ENCODE measurements at regions not wholly inside any gene's neighbourhood (a gene's known extent, or its start where the extent isn't known, plus 50 kb on each side); places are given as distances from the start of the nearest gene placed in this dataset.

DNA sequence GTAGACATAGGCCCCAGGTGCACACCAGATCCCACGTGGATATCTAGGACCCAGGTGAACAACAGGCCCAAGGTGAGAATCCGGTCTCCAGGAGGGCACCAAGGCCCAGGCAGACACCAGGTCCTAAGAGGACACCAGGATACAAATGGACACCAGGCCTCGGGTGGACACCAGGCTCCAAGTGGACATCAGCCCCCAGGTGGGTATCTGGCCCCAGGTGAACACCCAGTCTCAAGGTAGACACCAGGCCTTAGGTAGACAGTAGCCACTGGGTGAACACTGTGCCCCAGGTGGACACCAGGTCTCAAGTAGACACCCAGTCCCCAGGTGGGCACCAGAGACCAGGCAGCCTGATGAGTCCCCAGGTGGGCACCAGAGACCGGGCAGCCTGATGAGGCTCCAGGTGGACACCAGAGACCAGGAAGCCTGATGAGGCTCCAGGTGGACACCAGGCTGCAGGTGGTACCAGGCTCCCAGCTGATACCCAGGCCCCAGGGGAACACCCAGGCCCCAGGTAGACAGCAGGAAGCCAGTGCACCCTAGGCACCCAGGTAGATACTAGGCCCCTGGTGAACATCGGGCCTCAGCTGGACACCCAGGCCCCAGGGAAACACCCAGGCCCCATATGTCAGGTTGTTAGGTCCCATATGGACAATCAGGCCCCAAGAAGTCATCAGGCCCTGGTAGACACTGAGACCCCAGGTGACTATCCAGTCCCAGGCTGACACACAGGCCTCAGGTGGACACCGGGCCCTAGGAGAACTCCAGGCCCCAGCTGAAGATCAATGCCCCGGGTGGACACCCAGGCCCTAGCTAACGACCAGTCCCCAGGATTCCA lies 55.1 kb upstream of the SEPTIN5 start:
- in situ Hi-C loops (cut with MboI) = no loop called here
- Histone ChIP-seq H3K9me1 (ENCODE audit: control insufficient read depth, insufficient read depth, low read length) (peaks cover 5% of the 10 kb centered on the region), H3K4me3 (no peak overlapping the region), H4K20me1 (replicated peaks; ENCODE audit: control insufficient read depth, insufficient read depth, low read length) (no peaks in the 10 kb centered on the region), H2AFZ (ENCODE audit: low read depth, low read length) (no peak overlapping the region), H3K79me2 (ENCODE audit: control insufficient read depth, insufficient read depth, low read length) (no peaks in the 10 kb centered on the region), H3K9me3 (replicated peaks; ENCODE audit: control insufficient read depth, insufficient read depth, low read depth, low read length) (no peaks in the 10 kb centered on the region), H3K4me2 (ENCODE audit: insufficient read depth, low read length) (no peak overlapping the region), H3K27me3 (ENCODE audit: control insufficient read depth in 2 of 2, insufficient read depth in 2 of 2, low read length in 2 of 2) (peaks cover 13 to 19% of the 10 kb centered on the region in 2 experiments; a peak in 4 of 5 replicates), H3K4me1 (replicated peaks in 1 of 2; ENCODE audit: control insufficient read depth in 2 of 2, insufficient read depth in 2 of 2, low read length in 2 of 2) (peaks cover 11 to 14% of the 10 kb centered on the region in 2 experiments; a peak in 4 of 5 replicates), H3K9ac (ENCODE audit: insufficient read depth in 1 of 2, low read depth in 2 of 2, low read length in 2 of 2) (peak overlapping the region in 1 of 2 experiments; percentile 23; a peak in 2 of 4 replicates), H3K36me3 (ENCODE audit: control insufficient read depth, insufficient read depth, low read length) (no peaks in the 10 kb centered on the region), H3K27ac (ENCODE audit: extremely low read depth, low read depth, low read length) (no peak overlapping the region)
- 49% methylated on average over 8 of the region's 8 CpGs for WGBS (ENCODE audit: insufficient coverage, low coverage, missing lambda C conversion rate)
- ATAC-seq (no peak), FAIRE-seq (no peak), DNase-seq (ENCODE audit: extremely low read depth in 1 of 4, low spot score in 3 of 4) (peak in 1 of 4 experiments; percentile 30)
- BruUV-seq (replicated peaks) = no TSS peak
- intact Hi-C loops (cut with micrococcal nuclease) = no loop called here
- ChIA-PET CTCF (ENCODE audit: low intra/inter-chr PET ratio) (interaction anchor here (0.6 kb wide), 1 partner anchor 1791 kb away, joined by 3 read pairs; no protein-coding TSS in a partner anchor), POLR2A (interaction anchor here (0.6 to 7.8 kb wide), 2 partner anchors 18 to 363 kb away, joined by 3 to 80 read pairs; no protein-coding TSS in a partner anchor)
- TF ChIP-seq TSC22D4 (tag; IDR thresholded peaks at IDR 0.05) = no peak
- TF ChIP-seq, protein P1, sequence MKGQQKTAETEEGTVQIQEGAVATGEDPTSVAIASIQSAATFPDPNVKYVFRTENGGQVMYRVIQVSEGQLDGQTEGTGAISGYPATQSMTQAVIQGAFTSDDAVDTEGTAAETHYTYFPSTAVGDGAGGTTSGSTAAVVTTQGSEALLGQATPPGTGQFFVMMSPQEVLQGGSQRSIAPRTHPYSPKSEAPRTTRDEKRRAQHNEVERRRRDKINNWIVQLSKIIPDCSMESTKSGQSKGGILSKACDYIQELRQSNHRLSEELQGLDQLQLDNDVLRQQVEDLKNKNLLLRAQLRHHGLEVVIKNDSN (CRISPR knock-in tag; IDR thresholded peaks at IDR 0.05) = peak; percentile 2; the same call in 1 of the 2 replicates
- TF ChIP-seq YY1 (IDR thresholded peaks at IDR 0.05; ENCODE audit: borderline replicate concordance in 1 of 3, control insufficient read depth in 1 of 3, extremely low read depth in 1 of 3, insufficient read depth in 3 of 3, insufficient read length in 1 of 3, insufficient replicate concordance in 2 of 3, low read depth in 1 of 3, low read length in 2 of 3) = no peak
- TF ChIP-seq ZNF124 (CRISPR knock-in tag; IDR thresholded peaks at IDR 0.05) = peak; percentile 83; the same call in 1 of the 2 replicates
- TF ChIP-seq ZNF282 (CRISPR knock-in tag; IDR thresholded peaks at IDR 0.05) = no peak; the same call in none of the 2 replicates
- TF ChIP-seq POLR2AphosphoS5 (IDR thresholded peaks at IDR 0.05; ENCODE audit: control insufficient read depth, insufficient read depth, low read depth, low read length) = no peak
- TF ChIP-seq HIVEP1 (CRISPR knock-in tag; IDR thresholded peaks at IDR 0.05) = no peak
- TF ChIP-seq ZNF764 (CRISPR knock-in tag; IDR thresholded peaks at IDR 0.05; ENCODE audit: low read depth) = no peak
- no peak for TF ChIP-seq TOE1 (IDR thresholded peaks at IDR 0.05; ENCODE audit: borderline replicate concordance)
- TF ChIP-seq TOE1 (CRISPR knock-in tag; IDR thresholded peaks at IDR 0.05; ENCODE audit: borderline replicate concordance, low read depth) = no peak
- peak; percentile 74; the same call in 1 of the 2 replicates for TF ChIP-seq ZBTB1 (CRISPR knock-in tag; IDR thresholded peaks at IDR 0.05; ENCODE audit: borderline replicate concordance, low read depth)
- TF ChIP-seq PHF8 (IDR thresholded peaks at IDR 0.05; ENCODE audit: borderline replicate concordance, low read length) = no peak; the same call in 1 of the 2 replicates
- no peak for TF ChIP-seq POLR2H (tag; IDR thresholded peaks at IDR 0.05; ENCODE audit: low read depth)
- TF ChIP-seq, protein P2, sequence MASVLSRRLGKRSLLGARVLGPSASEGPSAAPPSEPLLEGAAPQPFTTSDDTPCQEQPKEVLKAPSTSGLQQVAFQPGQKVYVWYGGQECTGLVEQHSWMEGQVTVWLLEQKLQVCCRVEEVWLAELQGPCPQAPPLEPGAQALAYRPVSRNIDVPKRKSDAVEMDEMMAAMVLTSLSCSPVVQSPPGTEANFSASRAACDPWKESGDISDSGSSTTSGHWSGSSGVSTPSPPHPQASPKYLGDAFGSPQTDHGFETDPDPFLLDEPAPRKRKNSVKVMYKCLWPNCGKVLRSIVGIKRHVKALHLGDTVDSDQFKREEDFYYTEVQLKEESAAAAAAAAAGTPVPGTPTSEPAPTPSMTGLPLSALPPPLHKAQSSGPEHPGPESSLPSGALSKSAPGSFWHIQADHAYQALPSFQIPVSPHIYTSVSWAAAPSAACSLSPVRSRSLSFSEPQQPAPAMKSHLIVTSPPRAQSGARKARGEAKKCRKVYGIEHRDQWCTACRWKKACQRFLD (CRISPR knock-in tag; IDR thresholded peaks at IDR 0.05) = no peak
- TF ChIP-seq, protein P3, sequence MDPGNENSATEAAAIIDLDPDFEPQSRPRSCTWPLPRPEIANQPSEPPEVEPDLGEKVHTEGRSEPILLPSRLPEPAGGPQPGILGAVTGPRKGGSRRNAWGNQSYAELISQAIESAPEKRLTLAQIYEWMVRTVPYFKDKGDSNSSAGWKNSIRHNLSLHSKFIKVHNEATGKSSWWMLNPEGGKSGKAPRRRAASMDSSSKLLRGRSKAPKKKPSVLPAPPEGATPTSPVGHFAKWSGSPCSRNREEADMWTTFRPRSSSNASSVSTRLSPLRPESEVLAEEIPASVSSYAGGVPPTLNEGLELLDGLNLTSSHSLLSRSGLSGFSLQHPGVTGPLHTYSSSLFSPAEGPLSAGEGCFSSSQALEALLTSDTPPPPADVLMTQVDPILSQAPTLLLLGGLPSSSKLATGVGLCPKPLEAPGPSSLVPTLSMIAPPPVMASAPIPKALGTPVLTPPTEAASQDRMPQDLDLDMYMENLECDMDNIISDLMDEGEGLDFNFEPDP (CRISPR knock-in tag; IDR thresholded peaks at IDR 0.05) = no peak
- 0 out of 2 replicates have a peak, but pooled peaks have one; percentile 25 for TF ChIP-seq GTF2F1 (IDR thresholded peaks at IDR 0.05; ENCODE audit: low read depth, low read length)
